ENCODE measurements at regions not wholly inside any gene's neighbourhood (a gene's known extent, or its start where the extent isn't known, plus 50 kb on each side); places are given as distances from the start of the nearest gene placed in this dataset.

DNA sequence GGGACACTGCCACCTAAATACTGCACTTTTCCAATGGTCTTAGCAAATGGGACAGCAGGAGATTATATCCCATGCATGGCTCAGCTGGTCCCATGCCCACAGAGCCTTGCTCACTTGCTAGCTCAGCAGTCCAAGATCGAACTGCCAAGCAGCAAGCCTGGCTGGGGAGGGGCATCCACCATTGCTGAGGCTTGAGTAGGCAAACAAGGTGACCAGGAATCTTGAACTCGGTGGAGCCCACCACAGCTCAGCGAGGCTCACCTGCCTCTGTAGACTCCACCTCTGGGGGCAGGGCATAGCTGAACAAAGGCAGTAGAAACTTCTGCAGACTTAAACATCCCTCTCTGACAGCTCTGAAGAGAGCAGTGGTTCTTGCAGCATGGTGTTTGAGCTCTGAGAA lies 370.8 kb upstream of the MGAT4C start:
- H4K8ac ChIP-seq (ENCODE audit: low read length): no peak overlapping the region
- no peak overlapping the region for H3K27ac ChIP-seq (ENCODE audit: low read length, poor library complexity, severe bottlenecking)
- H3K9ac ChIP-seq (ENCODE audit: low read length): no peak overlapping the region
- no peak overlapping the region for H3K4ac ChIP-seq (ENCODE audit: low read depth in 1 of 2, low read length in 2 of 2)
- H3K14ac ChIP-seq (ENCODE audit: low read length in 2 of 2): no peak overlapping the region
- WGBS: 98% methylated on average over 3 of the region's 3 CpGs
- H3K23ac ChIP-seq (ENCODE audit: low read length in 2 of 2): no peak overlapping the region
- no peak overlapping the region for H2BK12ac ChIP-seq (ENCODE audit: low read length in 2 of 2)
- no peak overlapping the region for H2AK5ac ChIP-seq (ENCODE audit: low read length, severe bottlenecking)
- no peaks in the 10 kb centered on the region for H3K36me3 ChIP-seq (ENCODE audit: control insufficient read depth in 1 of 2, insufficient read depth in 2 of 2, low read depth in 1 of 2, low read length in 2 of 2)
- no peak overlapping the region for H3K18ac ChIP-seq (ENCODE audit: low read depth in 1 of 2, low read length in 2 of 2)
- no peak for DNase-seq
- no peaks in the 10 kb centered on the region for H3K27me3 ChIP-seq (ENCODE audit: control insufficient read depth in 1 of 2, insufficient read depth in 1 of 2, low read length in 2 of 2)
- peaks cover 57% of the 10 kb centered on the region for H3K9me3 ChIP-seq (ENCODE audit: control insufficient read depth, low read length)
- H2BK120ac ChIP-seq (ENCODE audit: low read depth, low read length): no peak overlapping the region
- no peak overlapping the region for H4K91ac ChIP-seq (ENCODE audit: low read length)
- no peak overlapping the region for H2BK15ac ChIP-seq (ENCODE audit: low read depth, poor library complexity, severe bottlenecking)
- no peaks in the 10 kb centered on the region for H3K4me1 ChIP-seq (ENCODE audit: control insufficient read depth, insufficient read depth, low read depth, low read length)
- no peaks in the 10 kb centered on the region for H3K79me1 ChIP-seq (replicated peaks; ENCODE audit: low read length, poor library complexity, severe bottlenecking)
- no peak overlapping the region for H2BK5ac ChIP-seq (ENCODE audit: low read depth, low read length, poor library complexity, severe bottlenecking)
- no peak overlapping the region for H3K4me3 ChIP-seq (ENCODE audit: insufficient read depth in 1 of 2, low read depth in 1 of 2, low read length in 2 of 2)
- H3K4me2 ChIP-seq (ENCODE audit: low read length, poor library complexity, severe bottlenecking): no peak overlapping the region
- no peak overlapping the region for H2AFZ ChIP-seq (ENCODE audit: low read depth, low read length)

DNA sequence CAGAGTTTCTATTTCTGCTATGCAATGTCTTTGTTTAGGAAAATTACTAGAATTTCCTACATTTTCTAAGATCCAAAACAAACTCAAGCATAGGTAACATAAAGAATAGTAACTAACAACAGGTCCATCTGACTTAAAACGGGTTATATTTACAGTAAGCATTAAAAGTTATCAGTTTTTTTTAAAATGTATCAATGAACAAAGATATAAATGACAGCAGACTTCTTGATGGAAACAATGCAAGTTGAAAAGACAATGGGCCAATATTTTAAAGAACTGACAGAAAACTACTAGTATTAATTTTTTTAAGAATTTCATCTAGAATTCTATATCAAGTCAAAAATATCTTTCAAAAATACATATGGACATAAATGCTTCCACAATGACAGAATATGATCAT lies 367.1 kb upstream of the MGAT4C start:
- no peak overlapping the region for H2AFZ ChIP-seq (ENCODE audit: low read depth, low read length)
- no peak overlapping the region for H2BK120ac ChIP-seq (ENCODE audit: low read depth, low read length)
- no peak overlapping the region for H3K14ac ChIP-seq (ENCODE audit: low read length in 2 of 2)
- no peak overlapping the region for H3K9ac ChIP-seq (ENCODE audit: low read length)
- H2BK12ac ChIP-seq (ENCODE audit: low read length in 2 of 2): no peak overlapping the region
- H3K23ac ChIP-seq (ENCODE audit: low read length in 2 of 2): no peak overlapping the region
- no CpG with 5 or more reads among the region's 1 CpG for WGBS
- H2BK15ac ChIP-seq (ENCODE audit: low read depth, poor library complexity, severe bottlenecking): no peak overlapping the region
- no peak overlapping the region for H2AK5ac ChIP-seq (ENCODE audit: low read length, severe bottlenecking)
- peaks cover 60% of the 10 kb centered on the region for H3K9me3 ChIP-seq (ENCODE audit: control insufficient read depth, low read length)
- H4K8ac ChIP-seq (ENCODE audit: low read length): no peak overlapping the region
- H3K4ac ChIP-seq (ENCODE audit: low read depth in 1 of 2, low read length in 2 of 2): no peak overlapping the region
- H3K79me1 ChIP-seq (replicated peaks; ENCODE audit: low read length, poor library complexity, severe bottlenecking): no peaks in the 10 kb centered on the region
- H2BK5ac ChIP-seq (ENCODE audit: low read depth, low read length, poor library complexity, severe bottlenecking): no peak overlapping the region
- DNase-seq: peak; percentile 22
- H3K4me3 ChIP-seq (ENCODE audit: insufficient read depth in 1 of 2, low read depth in 1 of 2, low read length in 2 of 2): no peak overlapping the region
- no peak overlapping the region for H3K4me2 ChIP-seq (ENCODE audit: low read length, poor library complexity, severe bottlenecking)
- H3K18ac ChIP-seq (ENCODE audit: low read depth in 1 of 2, low read length in 2 of 2): no peak overlapping the region
- H3K4me1 ChIP-seq (ENCODE audit: control insufficient read depth, insufficient read depth, low read depth, low read length): no peaks in the 10 kb centered on the region
- H3K36me3 ChIP-seq (ENCODE audit: control insufficient read depth in 1 of 2, insufficient read depth in 2 of 2, low read depth in 1 of 2, low read length in 2 of 2): no peaks in the 10 kb centered on the region
- H4K91ac ChIP-seq (ENCODE audit: low read length): no peak overlapping the region
- no peak overlapping the region for H3K27ac ChIP-seq (ENCODE audit: low read length, poor library complexity, severe bottlenecking)
- no peaks in the 10 kb centered on the region for H3K27me3 ChIP-seq (ENCODE audit: control insufficient read depth in 1 of 2, insufficient read depth in 1 of 2, low read length in 2 of 2)

DNA sequence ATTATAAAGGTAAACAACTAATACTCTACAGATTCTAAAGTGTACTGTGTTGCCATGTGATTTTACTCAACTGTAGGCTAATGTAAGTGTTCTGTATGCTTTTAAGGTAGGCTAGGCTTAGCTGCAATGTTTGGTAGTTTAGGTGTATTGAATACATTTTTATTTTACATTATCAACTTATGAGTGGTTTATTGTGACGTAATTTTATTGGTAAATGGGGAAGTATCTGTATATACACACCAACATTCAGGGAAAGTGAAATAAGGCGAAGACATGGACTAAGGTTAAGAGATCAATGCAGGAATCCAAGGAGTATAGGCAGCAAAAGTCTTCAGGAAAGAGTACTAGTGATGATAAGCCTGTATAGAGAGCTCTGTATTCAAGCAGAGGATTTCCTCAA lies 365.8 kb upstream of the MGAT4C start:
- Histone ChIP-seq H3K4ac (ENCODE audit: low read depth in 1 of 2, low read length in 2 of 2) (no peak overlapping the region), H3K27me3 (ENCODE audit: control insufficient read depth in 1 of 2, insufficient read depth in 1 of 2, low read length in 2 of 2) (no peaks in the 10 kb centered on the region), H3K4me3 (ENCODE audit: insufficient read depth in 1 of 2, low read depth in 1 of 2, low read length in 2 of 2) (no peak overlapping the region), H3K14ac (ENCODE audit: low read length in 2 of 2) (no peak overlapping the region), H2BK15ac (ENCODE audit: low read depth, poor library complexity, severe bottlenecking) (no peak overlapping the region), H3K27ac (ENCODE audit: low read length, poor library complexity, severe bottlenecking) (no peak overlapping the region), H2BK120ac (ENCODE audit: low read depth, low read length) (no peak overlapping the region), H2AFZ (ENCODE audit: low read depth, low read length) (no peak overlapping the region), H3K9ac (ENCODE audit: low read length) (no peak overlapping the region), H4K91ac (ENCODE audit: low read length) (no peak overlapping the region), H2BK5ac (ENCODE audit: low read depth, low read length, poor library complexity, severe bottlenecking) (no peak overlapping the region), H3K18ac (ENCODE audit: low read depth in 1 of 2, low read length in 2 of 2) (no peak overlapping the region), H3K4me1 (ENCODE audit: control insufficient read depth, insufficient read depth, low read depth, low read length) (no peaks in the 10 kb centered on the region), H3K79me1 (replicated peaks; ENCODE audit: low read length, poor library complexity, severe bottlenecking) (no peaks in the 10 kb centered on the region), H4K8ac (ENCODE audit: low read length) (no peak overlapping the region), H3K9me3 (ENCODE audit: control insufficient read depth, low read length) (peaks cover 59% of the 10 kb centered on the region), H2BK12ac (ENCODE audit: low read length in 2 of 2) (no peak overlapping the region), H3K23ac (ENCODE audit: low read length in 2 of 2) (no peak overlapping the region), H2AK5ac (ENCODE audit: low read length, severe bottlenecking) (no peak overlapping the region), H3K36me3 (ENCODE audit: control insufficient read depth in 1 of 2, insufficient read depth in 2 of 2, low read depth in 1 of 2, low read length in 2 of 2) (no peaks in the 10 kb centered on the region), H3K4me2 (ENCODE audit: low read length, poor library complexity, severe bottlenecking) (no peak overlapping the region)
- WGBS: 83% methylated on average over 1 of the region's 2 CpGs
- no peak for DNase-seq

DNA sequence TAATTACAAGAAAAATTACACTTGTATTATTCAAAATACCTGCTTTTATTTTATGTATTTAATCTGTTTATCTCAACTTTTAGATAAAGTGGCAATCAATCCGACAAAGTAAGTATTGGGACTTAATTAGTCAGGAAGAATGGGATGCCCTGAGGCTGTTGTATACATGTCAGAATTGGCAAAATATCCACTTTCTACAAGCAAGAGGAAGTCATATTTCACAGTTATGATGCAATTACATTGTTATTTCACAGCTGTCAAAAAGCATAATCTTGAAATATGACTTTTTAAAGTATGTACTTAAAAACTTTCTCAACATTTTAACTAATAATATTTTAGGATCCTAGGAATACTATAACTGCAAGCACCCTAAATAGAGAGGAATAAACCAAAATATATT lies 357.1 kb upstream of the MGAT4C start:
- Histone ChIP-seq H3K4me3 (ENCODE audit: insufficient read depth in 1 of 2, low read depth in 1 of 2, low read length in 2 of 2) (no peak overlapping the region), H3K27ac (ENCODE audit: low read length, poor library complexity, severe bottlenecking) (no peak overlapping the region), H3K9me3 (ENCODE audit: control insufficient read depth, low read length) (peaks cover 6% of the 10 kb centered on the region), H3K27me3 (ENCODE audit: control insufficient read depth in 1 of 2, insufficient read depth in 1 of 2, low read length in 2 of 2) (no peaks in the 10 kb centered on the region), H3K4ac (ENCODE audit: low read depth in 1 of 2, low read length in 2 of 2) (no peak overlapping the region), H2AK5ac (ENCODE audit: low read length, severe bottlenecking) (no peak overlapping the region), H2BK120ac (ENCODE audit: low read depth, low read length) (no peak overlapping the region), H3K18ac (ENCODE audit: low read depth in 1 of 2, low read length in 2 of 2) (no peak overlapping the region), H3K9ac (ENCODE audit: low read length) (no peak overlapping the region), H3K79me1 (replicated peaks; ENCODE audit: low read length, poor library complexity, severe bottlenecking) (no peaks in the 10 kb centered on the region), H2BK15ac (ENCODE audit: low read depth, poor library complexity, severe bottlenecking) (no peak overlapping the region), H3K23ac (ENCODE audit: low read length in 2 of 2) (no peak overlapping the region), H2BK5ac (ENCODE audit: low read depth, low read length, poor library complexity, severe bottlenecking) (no peak overlapping the region), H3K14ac (ENCODE audit: low read length in 2 of 2) (no peak overlapping the region), H4K91ac (ENCODE audit: low read length) (no peak overlapping the region), H2BK12ac (ENCODE audit: low read length in 2 of 2) (no peak overlapping the region), H3K4me1 (ENCODE audit: control insufficient read depth, insufficient read depth, low read depth, low read length) (no peaks in the 10 kb centered on the region), H3K36me3 (ENCODE audit: control insufficient read depth in 1 of 2, insufficient read depth in 2 of 2, low read depth in 1 of 2, low read length in 2 of 2) (no peaks in the 10 kb centered on the region), H4K8ac (ENCODE audit: low read length) (no peak overlapping the region), H3K4me2 (ENCODE audit: low read length, poor library complexity, severe bottlenecking) (no peak overlapping the region), H2AFZ (ENCODE audit: low read depth, low read length) (no peak overlapping the region)
- WGBS: no CpG with 5 or more reads among the region's 1 CpG
- no peak for DNase-seq

Measured in mesenchymal stem cell (in vitro differentiated cells and primary cell).